SK-N-SH (cell line): ENCODE measurements at regions not wholly inside any gene's neighbourhood (a gene's known extent, or its start where the extent isn't known, plus 50 kb on each side); places are given as distances from the start of the nearest gene placed in this dataset.

Experiments used
- CTCF ChIP-seq: fragments of 200-600 bp; sonication (generic); IDR thresholded peaks from 2 replicates; pipeline ENCODE4 v1.6.1; 2017; ENCODE audit warnings: antibody characterized with exemption, mild to moderate bottlenecking, moderate library complexity
- NRF1 ChIP-seq: IDR thresholded peaks from 2 replicates; pipeline ENCODE4 v1.6.1; 2012; ENCODE audit warnings: low read depth, mild to moderate bottlenecking, low read length
- POLR2AphosphoS5 ChIP-seq: IDR thresholded peaks from 2 replicates; pipeline ENCODE4 v1.6.1; 2012; ENCODE audit warnings: low read depth, low read length
- RAD21 ChIP-seq: IDR thresholded peaks from 2 replicates; pipeline ENCODE4 v1.6.1; 2012; ENCODE audit warnings: mild to moderate bottlenecking, low read length
- REST ChIP-seq: IDR thresholded peaks from 2 replicates; pipeline ENCODE4 v1.6.1; 2012; ENCODE audit warnings: mild to moderate bottlenecking, low read depth, low read length, moderate library complexity
- YY1 ChIP-seq: IDR thresholded peaks from 2 replicates; pipeline ENCODE4 v1.4.0; 2012; ENCODE audit warnings: low read depth, mild to moderate bottlenecking

GRCh38 chr6:164246082-164246481, 831.6 kb downstream of the QKI start:
- TF ChIP-seq CTCF (no peak), POLR2AphosphoS5 (no peak), NRF1 (no peak), REST (no peak), YY1 (no peak), RAD21 (no peak)
